Right hindlimb (tissue), 1 donor: ENCODE measurements at regions not wholly inside any gene's neighbourhood (a gene's known extent, or its start where the extent isn't known, plus 50 kb on each side); places are given as distances from the start of the nearest gene placed in this dataset.
A peak's percentile ranks its signal among the peaks of the same experiment; 100 is the strongest.
"Not testable (repeated sequence)": the region's sequence is repeated elsewhere in the genome, so short reads cannot be mapped to it uniquely, and the experiment has no call there.

Source experiments
- DNase-seq: peaks from one replicate; pipeline ENCODE4 v3.0.0-alpha.2; 2018

- no peak for DNase-seq
Observed at GRCh38 chr4:138420471-138420870, 178.3 kb upstream of the SLC7A11 start.

- no peak for DNase-seq
Observed at GRCh38 chr4:138414202-138414601, 172.1 kb upstream of the SLC7A11 start.

- DNase-seq, result no peak
Observed at GRCh38 chr4:138413273-138413672, 171.1 kb upstream of the SLC7A11 start.

GRCh38 chr4:138412847-138413246, 170.7 kb upstream of the SLC7A11 start:
- DNase-seq, result no peak

- DNase-seq, result no peak
Observed at GRCh38 chr4:138410266-138410665, 168.1 kb upstream of the SLC7A11 start.

- DNase-seq, result no peak
Observed at GRCh38 chr4:138409670-138410069, 167.5 kb upstream of the SLC7A11 start.

- DNase-seq, result no peak
Observed at GRCh38 chr4:138408758-138409157, 166.6 kb upstream of the SLC7A11 start.

- no peak for DNase-seq
Observed at GRCh38 chr4:138407329-138407728, 165.2 kb upstream of the SLC7A11 start.

GRCh38 chr4:138406876-138407275, 164.7 kb upstream of the SLC7A11 start:
- no peak for DNase-seq

- DNase-seq, result no peak
Observed at GRCh38 chr4:138405934-138406567, 163.9 kb upstream of the SLC7A11 start.

- no peak for DNase-seq
Observed at GRCh38 chr4:138405466-138405891, 163.3 kb upstream of the SLC7A11 start.

- no peak for DNase-seq
Observed at GRCh38 chr4:138404801-138405200, 162.7 kb upstream of the SLC7A11 start.

- no peak for DNase-seq
Observed at GRCh38 chr4:138404251-138404650, 162.1 kb upstream of the SLC7A11 start.

- peak; percentile 29 for DNase-seq
Observed at GRCh38 chr4:138401334-138401733, 159.2 kb upstream of the SLC7A11 start.

- no peak for DNase-seq
Observed at GRCh38 chr4:138400543-138400942, 158.4 kb upstream of the SLC7A11 start.

GRCh38 chr4:138400066-138400465, 157.9 kb upstream of the SLC7A11 start:
- DNase-seq, result no peak

GRCh38 chr4:138399081-138399480, 156.9 kb upstream of the SLC7A11 start:
- no peak for DNase-seq

GRCh38 chr4:138398322-138398721, 156.2 kb upstream of the SLC7A11 start:
- no peak for DNase-seq

- no peak for DNase-seq
Observed at GRCh38 chr4:138393886-138394610, 151.9 kb upstream of the SLC7A11 start.

GRCh38 chr4:138392751-138393308, 150.7 kb upstream of the SLC7A11 start:
- DNase-seq, result no peak

- no peak for DNase-seq
Observed at GRCh38 chr4:138389976-138390685, 148.0 kb upstream of the SLC7A11 start.

GRCh38 chr4:138374947-138375346, 132.8 kb upstream of the SLC7A11 start:
- no peak for DNase-seq

GRCh38 chr4:138367942-138368341, 125.8 kb upstream of the SLC7A11 start:
- no peak for DNase-seq

GRCh38 chr4:138352446-138352845, 110.3 kb upstream of the SLC7A11 start:
- not testable (repeated sequence) for DNase-seq
